ENCODE measurements at regions not wholly inside any gene's neighbourhood (a gene's known extent, or its start where the extent isn't known, plus 50 kb on each side); places are given as distances from the start of the nearest gene placed in this dataset.

- DNase-seq: peak; percentile 66
- Histone ChIP-seq H2AFZ (ENCODE audit: low read depth) (no peak overlapping the region), H3K79me2 (ENCODE audit: insufficient read depth) (no peaks in the 10 kb centered on the region), H3K4me2 (no peak overlapping the region), H3K4me1 (ENCODE audit: control insufficient read depth in 1 of 2, insufficient read depth in 2 of 2, low read depth in 1 of 2, low read length in 1 of 2) (peaks cover 0 to 17% of the 10 kb centered on the region in 2 experiments; a peak in 2 of 4 replicates), H4K20me1 (ENCODE audit: insufficient read depth) (no peaks in the 10 kb centered on the region), H3K27ac (ENCODE audit: low read depth in 2 of 2, low read length in 1 of 2) (peak overlapping the region in 1 of 2 experiments; percentile 74; a peak in 2 of 4 replicates), H3K36me3 (replicated peaks in 1 of 2; ENCODE audit: control insufficient read depth in 1 of 2, insufficient read depth in 2 of 2, low read length in 1 of 2) (no peaks in the 10 kb centered on the region), H3K9me3 (peaks cover 7% of the 10 kb centered on the region; the same call in 1 of the 2 replicates), H3K9me2 (no peaks in the 10 kb centered on the region), H3K27me3 (ENCODE audit: insufficient read depth) (no peaks in the 10 kb centered on the region), H3K9ac (no peak overlapping the region), H3F3A (replicated peaks; ENCODE audit: insufficient read depth) (no peaks in the 10 kb centered on the region), H3K4me3 (ENCODE audit: low read depth in 2 of 2, low read length in 1 of 2) (no peak overlapping the region; a peak in 1 of 4 replicates)
- TF ChIP-seq FOXM1 (IDR thresholded peaks at IDR 0.05; ENCODE audit: low read depth): no peak
- TF ChIP-seq EP300 (IDR thresholded peaks at IDR 0.05; ENCODE audit: borderline replicate concordance in 1 of 2, low read depth in 1 of 2, low read length in 1 of 2): peak in 1 of 2 experiments; percentile 43; a peak in 1 of 4 replicates
- TF ChIP-seq TCF12 (IDR thresholded peaks at IDR 0.05): 0 out of 2 replicates have a peak, but pooled peaks have one; percentile 13
- no peak for TF ChIP-seq RXRA (IDR thresholded peaks at IDR 0.05; ENCODE audit: borderline replicate concordance, low read depth)
- peak; percentile 92 for TF ChIP-seq GATA2 (CRISPR knock-in tag; IDR thresholded peaks at IDR 0.05)
- no peak for TF ChIP-seq FOSL2 (IDR thresholded peaks at IDR 0.05; ENCODE audit: borderline replicate concordance, low read depth)
- TF ChIP-seq GABPA (IDR thresholded peaks at IDR 0.05; ENCODE audit: low read depth): no peak
- TF ChIP-seq IRF3 (IDR thresholded peaks at IDR 0.05; ENCODE audit: low read depth, low read length): no peak
- peak; percentile 72 for TF ChIP-seq CHD2 (IDR thresholded peaks at IDR 0.05; ENCODE audit: low read length, partially characterized antibody)
- ChIA-PET CTCF (interaction anchor here (0.7 to 6.2 kb wide), 12 partner anchors 8 to 308 kb away, joined by 3 to 81 read pairs (median 4); no protein-coding TSS in a partner anchor), POLR2A (no interaction called here)
- 6% methylated on average over 7 of the region's 7 CpGs for whole genome bisulfite sequencing (ENCODE audit: low lambda C conversion rate)
Observed at GRCh38 chr20:60365882-60366281, 407.7 kb downstream of the CDH26 start.

- H3K4me2 ChIP-seq: no peak overlapping the region
- no peaks in the 10 kb centered on the region for H3K9me2 ChIP-seq
- no peaks in the 10 kb centered on the region for H3K36me3 ChIP-seq (replicated peaks in 1 of 2; ENCODE audit: control insufficient read depth in 1 of 2, insufficient read depth in 2 of 2, low read length in 1 of 2)
- CTCF ChIA-PET: interaction anchor here (1.1 to 1.3 kb wide), 2 partner anchors 161 to 858 kb away, joined by 3 to 6 read pairs; no protein-coding TSS in a partner anchor
- no peak for DNase-seq
- H3K27me3 ChIP-seq (ENCODE audit: insufficient read depth): no peaks in the 10 kb centered on the region
- H3K27ac ChIP-seq (ENCODE audit: low read depth in 2 of 2, low read length in 1 of 2): no peak overlapping the region
- no peak for TF ChIP-seq EP300 (IDR thresholded peaks at IDR 0.05; ENCODE audit: borderline replicate concordance in 1 of 2, low read depth in 1 of 2, low read length in 1 of 2)
- TF ChIP-seq FOXJ3 (CRISPR knock-in tag; IDR thresholded peaks at IDR 0.05): no peak
- TF ChIP-seq TCF12 (IDR thresholded peaks at IDR 0.05): no peak
- no peak for TF ChIP-seq USF2 (IDR thresholded peaks at IDR 0.05; ENCODE audit: borderline replicate concordance, low read depth, low read length)
- H4K20me1 ChIP-seq (ENCODE audit: insufficient read depth): no peaks in the 10 kb centered on the region
- WGBS (ENCODE audit: low lambda C conversion rate): 21% methylated on average over 6 of the region's 6 CpGs
- no peaks in the 10 kb centered on the region for H3K79me2 ChIP-seq (ENCODE audit: insufficient read depth)
- peaks cover 7% of the 10 kb centered on the region; the same call in 1 of the 2 replicates for H3K9me3 ChIP-seq
- peaks cover 0 to 5% of the 10 kb centered on the region in 2 experiments; a peak in 2 of 4 replicates for H3K4me1 ChIP-seq (ENCODE audit: control insufficient read depth in 1 of 2, insufficient read depth in 2 of 2, low read depth in 1 of 2, low read length in 1 of 2)
- no peak overlapping the region for H2AFZ ChIP-seq (ENCODE audit: low read depth)
- no peaks in the 10 kb centered on the region for H3F3A ChIP-seq (replicated peaks; ENCODE audit: insufficient read depth)
- POLR2A ChIA-PET: no interaction called here
- no peak overlapping the region for H3K9ac ChIP-seq
- H3K4me3 ChIP-seq (ENCODE audit: low read depth in 2 of 2, low read length in 1 of 2): no peak overlapping the region
Observed at GRCh38 chr20:60371384-60371783, 413.2 kb downstream of the CDH26 start.

Measured in SK-N-SH (cell line).